ENCODE measurements at regions not wholly inside any gene's neighbourhood (a gene's known extent, or its start where the extent isn't known, plus 50 kb on each side); places are given as distances from the start of the nearest gene placed in this dataset.

- no peak for TF ChIP-seq CTCF (IDR thresholded peaks at IDR 0.05; ENCODE audit: borderline replicate concordance, extremely low read depth, insufficient read depth)
- Histone ChIP-seq H3K9ac (ENCODE audit: low read length in 3 of 3) (no peak overlapping the region), H3K27ac (ENCODE audit: low read depth in 2 of 2, low read length in 2 of 2) (peak overlapping the region in 1 of 2 donors; percentile 17), H3K4me1 (ENCODE audit: control insufficient read depth in 2 of 3, insufficient read depth in 2 of 3, low read depth in 1 of 3, low read length in 3 of 3) (peaks cover 0 to 3% (median 2%) of the 10 kb centered on the region in 3 donors), H3K4me3 (ENCODE audit: low read length in 3 of 3) (no peak overlapping the region), H3K36me3 (ENCODE audit: control insufficient read depth in 2 of 3, insufficient read depth in 3 of 3, low read length in 3 of 3) (no peaks in the 10 kb centered on the region), H3K27me3 (ENCODE audit: control insufficient read depth, insufficient read depth, low read length) (no peaks in the 10 kb centered on the region), H3K9me3 (ENCODE audit: control insufficient read depth in 2 of 3, insufficient read depth in 1 of 3, low read length in 3 of 3) (no peaks in the 10 kb centered on the region)
- intact Hi-C loops (cut with DNase I) = no loop called here
- DNase-seq (peak in 1 of 5 donors; percentile 54), FAIRE-seq (no peak)
Observed at GRCh38 chr20:59378966-59379365, 78.6 kb downstream of the EDN3 start.

- H3K4me3 ChIP-seq (ENCODE audit: low read length in 3 of 3) = no peak overlapping the region
- no peaks in the 10 kb centered on the region for H3K9me3 ChIP-seq (ENCODE audit: control insufficient read depth in 2 of 3, insufficient read depth in 1 of 3, low read length in 3 of 3)
- H3K9ac ChIP-seq (ENCODE audit: low read length in 3 of 3) = no peak overlapping the region
- TF ChIP-seq CTCF (IDR thresholded peaks at IDR 0.05; ENCODE audit: borderline replicate concordance, extremely low read depth, insufficient read depth) = no peak
- no peak for DNase-seq
- H3K4me1 ChIP-seq (ENCODE audit: control insufficient read depth in 2 of 3, insufficient read depth in 2 of 3, low read depth in 1 of 3, low read length in 3 of 3) = peaks cover 0 to 5% (median 3%) of the 10 kb centered on the region in 3 donors
- FAIRE-seq = no peak
- H3K27ac ChIP-seq (ENCODE audit: low read depth in 2 of 2, low read length in 2 of 2) = no peak overlapping the region
- intact Hi-C loops (cut with DNase I) = no loop called here
- H3K27me3 ChIP-seq (ENCODE audit: control insufficient read depth, insufficient read depth, low read length) = no peaks in the 10 kb centered on the region
- no peaks in the 10 kb centered on the region for H3K36me3 ChIP-seq (ENCODE audit: control insufficient read depth in 2 of 3, insufficient read depth in 3 of 3, low read length in 3 of 3)
Observed at GRCh38 chr20:59381689-59382088, 81.3 kb downstream of the EDN3 start.

DNA sequence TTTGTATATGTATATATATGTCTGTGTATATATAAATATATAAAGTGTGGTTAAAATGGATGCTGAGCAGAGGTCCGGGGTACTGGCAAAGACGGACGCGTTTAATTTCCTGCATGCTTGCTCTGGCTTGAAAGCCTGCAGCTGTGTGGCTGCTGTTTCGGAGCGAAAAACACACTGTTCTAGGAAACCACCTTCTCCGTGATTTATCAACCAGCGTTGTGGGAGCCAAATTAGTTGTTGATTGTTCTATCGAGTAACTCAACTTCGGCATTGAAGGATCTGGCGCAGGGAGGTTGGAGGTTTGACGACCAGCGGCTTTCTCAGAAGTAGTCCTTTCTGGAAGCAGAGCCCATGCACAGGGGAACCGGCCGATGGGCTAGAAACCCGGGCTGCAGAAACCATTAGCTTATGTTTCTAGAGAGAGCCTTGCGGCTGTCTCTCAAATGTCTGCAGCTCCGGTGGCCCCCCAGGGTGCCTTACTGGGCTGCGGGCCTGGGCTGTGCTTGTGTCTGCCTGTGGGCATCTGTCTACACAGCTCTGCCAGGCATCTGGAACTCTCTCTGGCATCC lies 81.8 kb downstream of the EDN3 start:
- no peak for TF ChIP-seq CTCF (IDR thresholded peaks at IDR 0.05; ENCODE audit: borderline replicate concordance, extremely low read depth, insufficient read depth)
- DNase-seq (peak in 3 of 5 donors; percentile 48 to 76 (median 53)), FAIRE-seq (no peak)
- Histone ChIP-seq H3K9ac (ENCODE audit: low read length in 3 of 3) (no peak overlapping the region), H3K36me3 (ENCODE audit: control insufficient read depth in 2 of 3, insufficient read depth in 3 of 3, low read length in 3 of 3) (no peaks in the 10 kb centered on the region), H3K4me1 (ENCODE audit: control insufficient read depth in 2 of 3, insufficient read depth in 2 of 3, low read depth in 1 of 3, low read length in 3 of 3) (peaks cover 0 to 5% (median 3%) of the 10 kb centered on the region in 3 donors), H3K4me3 (ENCODE audit: low read length in 3 of 3) (no peak overlapping the region), H3K27me3 (ENCODE audit: control insufficient read depth, insufficient read depth, low read length) (no peaks in the 10 kb centered on the region), H3K9me3 (ENCODE audit: control insufficient read depth in 2 of 3, insufficient read depth in 1 of 3, low read length in 3 of 3) (no peaks in the 10 kb centered on the region), H3K27ac (ENCODE audit: low read depth in 2 of 2, low read length in 2 of 2) (no peak overlapping the region)
- intact Hi-C loops (cut with DNase I) = no loop called here

DNA sequence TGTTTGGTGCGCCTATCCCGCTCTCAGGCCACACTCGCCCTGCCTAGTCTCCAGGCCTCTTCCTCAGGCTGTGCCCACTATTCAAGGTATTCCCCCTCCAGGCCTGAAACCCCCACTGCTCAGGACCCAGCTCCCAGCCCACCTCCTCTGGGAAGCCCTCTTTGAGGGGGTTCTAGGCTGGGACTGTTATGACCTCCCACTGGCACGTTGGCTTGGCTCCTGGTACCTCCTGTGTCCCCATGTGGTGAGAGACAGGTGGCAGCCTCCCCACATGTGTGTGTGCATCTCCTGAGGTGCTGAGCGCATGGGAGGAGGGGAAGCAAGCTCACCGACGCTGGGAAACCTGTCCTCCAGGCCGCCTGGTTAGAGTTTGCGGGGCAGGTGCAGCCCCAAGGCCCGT lies 82.5 kb downstream of the EDN3 start:
- Histone ChIP-seq H3K36me3 (ENCODE audit: control insufficient read depth in 2 of 3, insufficient read depth in 3 of 3, low read length in 3 of 3) (no peaks in the 10 kb centered on the region), H3K4me3 (ENCODE audit: low read length in 3 of 3) (no peak overlapping the region), H3K27me3 (ENCODE audit: control insufficient read depth, insufficient read depth, low read length) (no peaks in the 10 kb centered on the region), H3K9ac (ENCODE audit: low read length in 3 of 3) (no peak overlapping the region), H3K27ac (ENCODE audit: low read depth in 2 of 2, low read length in 2 of 2) (no peak overlapping the region), H3K9me3 (ENCODE audit: control insufficient read depth in 2 of 3, insufficient read depth in 1 of 3, low read length in 3 of 3) (no peaks in the 10 kb centered on the region), H3K4me1 (ENCODE audit: control insufficient read depth in 2 of 3, insufficient read depth in 2 of 3, low read depth in 1 of 3, low read length in 3 of 3) (peaks cover 0 to 5% (median 3%) of the 10 kb centered on the region in 3 donors)
- intact Hi-C loops (cut with DNase I) = no loop called here
- TF ChIP-seq CTCF (IDR thresholded peaks at IDR 0.05; ENCODE audit: borderline replicate concordance, extremely low read depth, insufficient read depth) = no peak
- DNase-seq = no peak
- no peak for FAIRE-seq
